HG03354 (cell line): ENCODE measurements at regions not wholly inside any gene's neighbourhood (a gene's known extent, or its start where the extent isn't known, plus 50 kb on each side); places are given as distances from the start of the nearest gene placed in this dataset.
"Not testable (repeated sequence)": the region's sequence is repeated elsewhere in the genome, so short reads cannot be mapped to it uniquely, and the experiment has no call there.

ENCODE experiments used
- ATAC-seq: cut with Tn5 transposase; IDR thresholded peaks from one replicate; pipeline ENCODE4 v1.9.1; 2021; ENCODE audit warnings: mild to moderate bottlenecking; ENCODE audit not compliant: unreplicated experiment, poor library complexity, severe bottlenecking

DNA sequence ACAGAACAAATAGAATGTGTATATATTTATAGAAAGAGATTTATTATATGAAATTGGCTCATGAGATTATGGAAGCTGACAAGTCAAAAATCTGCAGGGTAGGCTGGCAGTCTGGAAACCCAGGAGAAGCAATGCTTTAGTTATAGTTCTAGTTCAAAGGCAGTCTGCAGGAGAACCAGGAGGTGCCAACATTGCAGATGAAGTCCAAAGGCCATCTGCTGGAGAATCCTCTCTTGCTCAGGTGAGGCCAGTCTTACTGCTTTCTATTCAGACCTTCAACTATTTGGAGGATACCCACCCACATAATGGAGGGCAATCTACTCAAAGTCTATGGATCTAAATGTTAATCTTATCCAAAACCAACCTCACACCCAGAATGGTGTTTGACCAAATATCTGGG, 75.9 kb upstream of the MRPS6 start:
- ATAC-seq = no peak

DNA sequence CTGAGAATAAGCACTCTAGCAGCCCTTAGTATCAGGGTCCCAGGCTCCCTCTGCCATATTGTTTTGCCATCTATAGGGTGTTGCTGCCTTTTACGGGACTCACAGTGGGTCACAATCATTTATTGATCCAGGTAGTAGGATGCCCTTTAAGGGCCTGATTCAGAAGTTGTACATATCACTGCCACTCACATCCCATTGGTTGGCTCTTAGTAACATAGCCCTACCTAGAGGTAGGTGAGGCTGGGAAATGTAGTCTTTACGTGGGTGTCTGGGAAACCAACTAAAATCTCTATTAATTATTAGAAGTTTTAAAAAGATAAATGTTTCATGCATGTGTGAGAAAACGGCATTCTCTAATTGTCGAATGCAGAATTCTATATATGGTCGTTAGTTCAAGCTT, 78.8 kb upstream of the ATP5PO start:
- no peak for ATAC-seq

- ATAC-seq = no peak
Observed at GRCh38 chr21:33993286-33994231, 78.0 kb upstream of the ATP5PO start.

GRCh38 chr21:33992412-33992811, 76.8 kb upstream of the ATP5PO start:
- ATAC-seq = not testable (repeated sequence)

- ATAC-seq = no peak
Observed at GRCh38 chr21:33991133-33991532, 75.5 kb upstream of the ATP5PO start.

- no peak for ATAC-seq
Observed at GRCh38 chr21:33989440-33989839, 73.8 kb upstream of the ATP5PO start.

GRCh38 chr21:33988237-33989017, 72.8 kb upstream of the ATP5PO start:
- no peak for ATAC-seq

DNA sequence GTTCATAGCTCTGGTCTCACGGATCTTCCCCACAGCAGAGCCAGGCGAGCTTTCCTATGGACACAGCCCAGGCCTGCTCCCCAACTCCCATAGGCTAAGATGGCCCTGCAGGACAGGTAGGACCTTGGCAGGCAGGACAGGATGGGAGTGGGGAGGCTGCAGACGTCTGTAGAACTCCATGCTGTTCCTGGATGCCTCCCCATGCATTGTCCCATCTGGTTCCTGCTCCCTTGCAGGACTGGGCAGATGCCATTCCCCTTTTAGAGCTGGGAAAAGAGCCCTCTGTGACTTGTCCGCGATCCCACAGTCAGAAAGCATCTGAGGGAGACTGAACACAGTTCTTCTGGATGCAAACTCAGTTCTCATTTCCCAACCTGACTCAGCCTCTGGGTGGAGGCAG, 71.9 kb upstream of the ATP5PO start:
- ATAC-seq = no peak

GRCh38 chr21:33985117-33986050, 69.8 kb upstream of the ATP5PO start:
- no peak for ATAC-seq

GRCh38 chr21:33984021-33984481, 68.4 kb upstream of the ATP5PO start:
- no peak for ATAC-seq

DNA sequence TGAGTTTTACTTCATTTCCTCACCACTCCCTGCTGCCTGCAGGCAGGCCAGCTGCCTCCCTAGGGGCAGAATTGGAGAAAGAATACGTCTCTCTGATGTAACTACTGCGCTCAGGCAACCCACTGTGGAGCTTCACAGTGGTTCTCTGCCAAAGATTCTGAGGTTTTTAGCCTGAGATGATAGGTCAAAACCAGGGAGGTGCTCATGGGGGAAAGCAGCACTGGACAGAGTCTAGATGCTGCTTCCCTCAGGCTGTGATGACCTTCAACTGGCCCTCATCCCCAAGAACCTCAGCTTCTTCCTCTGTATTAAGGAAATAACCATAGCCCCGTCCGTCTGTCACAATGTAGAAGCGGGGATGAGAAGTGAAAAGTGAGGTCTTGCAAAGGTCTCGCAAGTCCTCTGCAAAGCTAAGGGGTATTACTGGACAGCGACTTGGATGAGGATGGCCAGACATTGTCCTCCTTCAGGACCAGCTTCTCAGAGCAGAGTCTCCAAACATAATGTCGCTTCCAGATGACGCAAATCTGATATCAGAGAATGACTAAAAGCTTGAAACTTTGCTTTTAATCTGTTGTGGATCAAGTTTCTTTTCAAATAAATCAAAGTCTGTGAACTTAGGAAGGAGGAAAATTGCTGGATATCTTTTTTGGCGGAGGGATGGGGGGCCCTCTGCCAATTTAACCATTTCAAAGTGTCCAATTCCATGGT, 65.9 kb upstream of the ATP5PO start:
- ATAC-seq = no peak

DNA sequence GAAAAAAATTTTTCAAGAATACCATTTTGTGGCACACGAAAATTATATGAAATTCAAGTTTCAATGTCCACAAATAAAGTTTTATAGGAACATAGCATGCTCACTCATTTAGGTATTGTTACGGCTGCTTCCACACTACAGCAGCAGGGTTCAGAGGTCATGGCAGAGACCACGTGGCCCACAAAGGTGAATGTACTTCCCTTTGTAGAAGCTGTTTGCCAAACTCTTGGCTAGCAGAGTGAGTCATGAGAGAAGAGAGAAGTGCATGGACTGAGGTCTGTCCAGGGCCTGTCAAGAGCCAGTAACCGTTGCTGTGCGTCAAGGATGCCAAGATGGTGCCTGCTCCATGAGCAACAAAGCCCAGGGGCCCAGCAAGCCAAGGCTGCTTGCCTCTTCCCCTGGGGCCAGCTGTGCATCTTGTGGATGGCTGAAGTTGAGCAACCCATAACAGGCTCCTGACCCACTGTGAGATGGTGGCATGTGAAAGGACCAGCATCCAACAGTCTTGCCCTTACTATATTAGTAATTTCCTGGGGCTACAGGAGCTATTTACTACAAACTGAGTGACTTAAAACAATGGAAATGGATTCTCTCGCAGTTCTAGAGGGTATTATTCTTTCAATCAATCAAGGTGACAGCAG, 64.8 kb upstream of the ATP5PO start:
- ATAC-seq = no peak

- ATAC-seq = no peak
Observed at GRCh38 chr21:33978585-33978984, 63.0 kb upstream of the ATP5PO start.

GRCh38 chr21:33977721-33978369, 62.2 kb upstream of the ATP5PO start:
- no peak for ATAC-seq

- no peak for ATAC-seq
Observed at GRCh38 chr21:33977017-33977720, 61.6 kb upstream of the ATP5PO start.

DNA sequence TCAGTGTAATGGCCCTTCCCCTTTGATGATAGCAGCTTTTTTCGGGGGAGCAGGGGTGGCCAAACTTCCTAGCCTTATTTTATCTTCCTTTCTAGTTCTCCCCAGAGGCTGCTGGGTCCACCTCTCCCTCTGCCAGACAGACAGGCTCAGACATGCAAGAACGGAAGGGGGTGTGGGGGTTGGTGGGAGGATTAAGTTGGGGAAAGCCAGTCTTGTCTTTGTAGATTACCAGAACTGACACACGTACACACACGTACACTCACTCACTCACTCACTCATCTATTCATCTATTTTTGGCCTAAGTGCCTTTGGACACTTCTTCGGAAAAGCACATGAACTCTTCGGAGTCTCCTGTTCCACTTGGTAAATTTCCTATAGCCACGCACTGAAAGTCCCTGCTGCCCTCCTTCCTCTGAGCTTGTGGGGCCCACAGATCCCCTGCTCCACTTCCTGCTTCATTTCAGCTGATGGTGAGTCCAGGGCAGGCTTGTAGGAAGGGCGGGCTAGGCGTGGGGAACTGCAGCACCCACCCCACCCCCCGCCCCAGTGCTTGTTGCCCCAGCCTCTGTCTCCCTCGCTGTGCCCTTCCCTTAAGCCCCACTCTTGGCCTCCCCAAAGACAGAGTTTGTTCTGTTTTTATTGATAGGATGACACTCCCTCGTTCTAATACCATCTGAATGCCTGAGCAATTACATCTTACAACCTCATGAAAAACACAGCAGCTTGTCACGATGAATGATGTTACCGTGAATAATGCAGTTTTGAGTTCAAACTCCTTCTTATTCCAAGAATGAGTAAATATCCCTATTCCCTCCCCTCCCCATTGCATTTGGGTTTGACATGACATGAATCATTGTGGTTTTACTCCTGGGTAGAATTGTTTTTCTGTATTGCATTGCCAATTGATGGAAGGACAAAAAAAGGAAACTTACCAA, 60.7 kb upstream of the ATP5PO start:
- ATAC-seq = peak; percentile 48
